Thyroid gland (tissue), 4 donors: ENCODE measurements at regions not wholly inside any gene's neighbourhood (a gene's known extent, or its start where the extent isn't known, plus 50 kb on each side); places are given as distances from the start of the nearest gene placed in this dataset.

ENCODE experiments used
- DNase-seq, 2 donors: peaks; one replicate each; pipeline ENCODE4 v3.0.0-alpha.2; 2019
- H3K27ac ChIP-seq, 3 donors: fragments of 200-600 bp; sonication (generic); 1 replicate in 2 of 3; 2 replicates in 1 of 3; pipeline ENCODE4 v1.5.1; 2016 to 2019; ENCODE audit warnings: mild to moderate bottlenecking in 1 of 3, moderate library complexity in 1 of 3
- H3K27me3 ChIP-seq: fragments of 200-600 bp; sonication (generic); one replicate; pipeline ENCODE4 v1.5.1; 2019
- H3K36me3 ChIP-seq, 2 donors: fragments of 200-600 bp; sonication (generic); one replicate each; pipeline ENCODE4 v1.5.1; 2016 to 2019
- H3K4me1 ChIP-seq, 2 donors: fragments of 200-600 bp; sonication (generic); one replicate each; pipeline ENCODE4 v1.5.1; 2017 to 2019
- H3K4me3 ChIP-seq, 3 donors: fragments of 200-600 bp; sonication (generic); replicated peaks in 1 of 3; 1 replicate in 2 of 3; 2 replicates in 1 of 3; pipeline ENCODE4 v1.5.1; 2016; ENCODE audit warnings: mild to moderate bottlenecking in 1 of 3
- H3K9me3 ChIP-seq: fragments of 200-600 bp; sonication (generic); one replicate; pipeline ENCODE4 v1.5.1; 2017
- POLR2A ChIP-seq, 2 donors: fragments of 450-650 bp; IDR thresholded peaks; one replicate each; pipeline ENCODE4 v1.6.1; 2017; ENCODE audit warnings: antibody characterized with exemption in 2 of 2, mild to moderate bottlenecking in 2 of 2, moderate library complexity in 1 of 2
- WGBS, 2 donors: methylation state at CpG; one replicate each; pipeline ENCODE4 v1.1.5; 2017; 5-methylcytosine and 5-hydroxymethylcytosine counted together
- intact Hi-C: fragments of 100-400 bp; cut with DNase I; formaldehyde crosslinking; loops from one replicate; pipeline ENCODE4 v1.15.1; 2023
- TF ChIP-seq, protein P1 (sequence below), 6 experiments: fragments of 200-600 bp in 3 of 6; fragments of 450-650 bp in 3 of 6; sonication (generic) in 3 of 6; IDR thresholded peaks; one replicate each; pipeline ENCODE4 v1.5.1; 2016 to 2019; ENCODE audit warnings: antibody characterized with exemption in 6 of 6, mild to moderate bottlenecking in 2 of 6, inconsistent platforms in 1 of 6, moderate library complexity in 1 of 6

- no peaks in the 10 kb centered on the region for H3K4me1 ChIP-seq
- H3K27ac ChIP-seq = no peak overlapping the region
- TF ChIP-seq POLR2A (IDR thresholded peaks at IDR 0.05) = no peak
- TF ChIP-seq, protein P1, sequence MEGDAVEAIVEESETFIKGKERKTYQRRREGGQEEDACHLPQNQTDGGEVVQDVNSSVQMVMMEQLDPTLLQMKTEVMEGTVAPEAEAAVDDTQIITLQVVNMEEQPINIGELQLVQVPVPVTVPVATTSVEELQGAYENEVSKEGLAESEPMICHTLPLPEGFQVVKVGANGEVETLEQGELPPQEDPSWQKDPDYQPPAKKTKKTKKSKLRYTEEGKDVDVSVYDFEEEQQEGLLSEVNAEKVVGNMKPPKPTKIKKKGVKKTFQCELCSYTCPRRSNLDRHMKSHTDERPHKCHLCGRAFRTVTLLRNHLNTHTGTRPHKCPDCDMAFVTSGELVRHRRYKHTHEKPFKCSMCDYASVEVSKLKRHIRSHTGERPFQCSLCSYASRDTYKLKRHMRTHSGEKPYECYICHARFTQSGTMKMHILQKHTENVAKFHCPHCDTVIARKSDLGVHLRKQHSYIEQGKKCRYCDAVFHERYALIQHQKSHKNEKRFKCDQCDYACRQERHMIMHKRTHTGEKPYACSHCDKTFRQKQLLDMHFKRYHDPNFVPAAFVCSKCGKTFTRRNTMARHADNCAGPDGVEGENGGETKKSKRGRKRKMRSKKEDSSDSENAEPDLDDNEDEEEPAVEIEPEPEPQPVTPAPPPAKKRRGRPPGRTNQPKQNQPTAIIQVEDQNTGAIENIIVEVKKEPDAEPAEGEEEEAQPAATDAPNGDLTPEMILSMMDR (IDR thresholded peaks at IDR 0.05) = no peak
- no peaks in the 10 kb centered on the region for H3K27me3 ChIP-seq
- no peak for DNase-seq
- H3K9me3 ChIP-seq = no peaks in the 10 kb centered on the region
- H3K4me3 ChIP-seq = no peak overlapping the region
- WGBS, 2 donors = 86 to 88% methylated on average over 1 of the region's 1 CpG
- no peaks in the 10 kb centered on the region for H3K36me3 ChIP-seq
- intact Hi-C loops = no loop called here
Measured at GRCh38 chr7:41568135-41568534, 134.8 kb downstream of the INHBA start.

GRCh38 chr7:41567731-41568114 lies 135.2 kb downstream of the INHBA start:
- 70 to 75% methylated on average over 2 of the region's 2 CpGs for WGBS, 2 donors
- H3K9me3 ChIP-seq = no peaks in the 10 kb centered on the region
- no peaks in the 10 kb centered on the region for H3K36me3 ChIP-seq
- no peak overlapping the region for H3K4me3 ChIP-seq
- no peaks in the 10 kb centered on the region for H3K4me1 ChIP-seq
- DNase-seq = no peak
- no peak overlapping the region for H3K27ac ChIP-seq
- intact Hi-C loops = no loop called here
- no peaks in the 10 kb centered on the region for H3K27me3 ChIP-seq
- TF ChIP-seq, protein P1 (IDR thresholded peaks at IDR 0.05) = no peak
- TF ChIP-seq POLR2A (IDR thresholded peaks at IDR 0.05) = no peak

- Histone ChIP-seq H3K9me3 (no peaks in the 10 kb centered on the region), H3K27ac (no peak overlapping the region), H3K4me3 (no peak overlapping the region), H3K36me3 (no peaks in the 10 kb centered on the region), H3K27me3 (no peaks in the 10 kb centered on the region), H3K4me1 (no peaks in the 10 kb centered on the region)
- no peak for TF ChIP-seq POLR2A (IDR thresholded peaks at IDR 0.05)
- TF ChIP-seq, protein P1 (IDR thresholded peaks at IDR 0.05) = no peak
- WGBS, 2 donors = 70 to 83% methylated on average over 1 of the region's 1 CpG
- intact Hi-C loops = no loop called here
- DNase-seq = no peak
Measured at GRCh38 chr7:41567031-41567730, 135.7 kb downstream of the INHBA start.

DNA sequence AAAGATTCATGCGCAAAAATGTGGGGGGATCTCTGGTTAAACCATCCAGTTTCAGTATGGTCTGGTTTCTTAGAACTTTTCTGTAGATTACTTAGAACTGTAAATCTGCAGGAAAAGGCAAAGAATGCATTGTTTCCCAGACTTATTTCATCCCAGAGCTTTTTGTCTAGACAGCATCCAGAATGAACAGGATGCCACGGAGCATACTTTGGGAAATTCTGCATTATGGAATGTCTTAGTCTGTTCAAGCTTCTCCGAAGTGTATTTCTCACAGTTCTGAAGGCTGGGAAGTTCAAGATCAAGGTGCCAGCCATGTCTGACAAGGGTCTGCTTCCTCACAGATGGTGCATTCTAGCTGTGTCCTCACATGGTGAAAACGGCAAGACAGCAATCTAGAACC lies 136.3 kb downstream of the INHBA start:
- 90% methylated on average over 4 of the region's 4 CpGs for WGBS, 2 donors
- intact Hi-C loops = no loop called here
- no peak for TF ChIP-seq POLR2A (IDR thresholded peaks at IDR 0.05)
- TF ChIP-seq, protein P1 (IDR thresholded peaks at IDR 0.05) = no peak
- no peak for DNase-seq
- Histone ChIP-seq H3K27me3 (no peaks in the 10 kb centered on the region), H3K36me3 (no peaks in the 10 kb centered on the region), H3K4me3 (no peak overlapping the region), H3K4me1 (no peaks in the 10 kb centered on the region), H3K27ac (no peak overlapping the region), H3K9me3 (no peaks in the 10 kb centered on the region)

DNA sequence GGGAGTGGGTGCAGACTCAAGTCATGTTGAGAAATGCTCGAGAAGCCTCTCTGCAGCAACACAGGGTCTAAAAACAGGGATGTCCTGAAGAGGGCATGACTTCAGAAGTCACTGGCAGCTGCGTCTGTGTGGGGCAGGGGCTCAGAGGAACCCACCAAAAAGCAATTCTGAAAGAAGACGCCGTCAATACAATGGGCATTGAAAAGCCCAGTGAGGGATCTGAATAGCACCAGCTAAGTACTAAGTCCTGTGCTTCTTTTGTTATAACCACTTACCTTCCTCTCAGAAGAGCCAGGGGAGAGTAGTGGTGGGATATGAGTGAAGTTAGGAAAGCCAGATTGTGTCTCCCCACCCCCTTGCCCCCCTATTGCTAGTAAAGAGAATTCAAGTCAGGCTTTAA lies 137.2 kb downstream of the INHBA start:
- Histone ChIP-seq H3K36me3 (no peaks in the 10 kb centered on the region), H3K27ac (no peak overlapping the region), H3K4me3 (no peak overlapping the region), H3K9me3 (no peaks in the 10 kb centered on the region), H3K27me3 (no peaks in the 10 kb centered on the region), H3K4me1 (no peaks in the 10 kb centered on the region)
- 72 to 80% methylated on average over 4 of the region's 4 CpGs for WGBS, 2 donors
- DNase-seq = no peak
- no peak for TF ChIP-seq POLR2A (IDR thresholded peaks at IDR 0.05)
- TF ChIP-seq, protein P1 (IDR thresholded peaks at IDR 0.05) = no peak
- intact Hi-C loops = no loop called here
